ENCODE measurements at regions not wholly inside any gene's neighbourhood (a gene's known extent, or its start where the extent isn't known, plus 50 kb on each side); places are given as distances from the start of the nearest gene placed in this dataset.

GRCh38 chr20:24772667-24773066 lies 176.4 kb upstream of the CST7 start:
- Histone ChIP-seq H3K27ac (no peak overlapping the region), H3K27me3 (peaks cover 5% of the 10 kb centered on the region), H3K4me1 (no peaks in the 10 kb centered on the region), H3K4me3 (no peak overlapping the region), H3K9me3 (peaks cover 0 to 8% (median 0%) of the 10 kb centered on the region in 3 donors), H3K36me3 (no peaks in the 10 kb centered on the region)
- no peak for TF ChIP-seq CTCF (IDR thresholded peaks at IDR 0.05)
- TF ChIP-seq POLR2AphosphoS5 (IDR thresholded peaks at IDR 0.05): no peak
- no peak for TF ChIP-seq EP300 (IDR thresholded peaks at IDR 0.05)
- TF ChIP-seq POLR2A (IDR thresholded peaks at IDR 0.05): no peak
- 70% methylated on average over 9 of the region's 10 CpGs; no CpG with 5 or more reads in 1 of the 2 donors for WGBS, 2 donors (ENCODE audit: low coverage in 1 of 2)
- no peak for ATAC-seq

GRCh38 chr20:24773168-24773567 lies 175.9 kb upstream of the CST7 start:
- no peak for ATAC-seq
- H3K9me3 ChIP-seq: peaks cover 0 to 8% (median 0%) of the 10 kb centered on the region in 3 donors
- H3K4me3 ChIP-seq: no peak overlapping the region
- WGBS, 2 donors (ENCODE audit: low coverage in 1 of 2): 33 to 50% methylated on average over 2 to 3 of the region's 5 CpGs
- H3K27ac ChIP-seq: no peak overlapping the region
- peaks cover 5% of the 10 kb centered on the region for H3K27me3 ChIP-seq
- no peaks in the 10 kb centered on the region for H3K4me1 ChIP-seq
- TF ChIP-seq CTCF (IDR thresholded peaks at IDR 0.05): no peak
- no peak for TF ChIP-seq EP300 (IDR thresholded peaks at IDR 0.05)
- no peak for TF ChIP-seq POLR2AphosphoS5 (IDR thresholded peaks at IDR 0.05)
- no peak for TF ChIP-seq POLR2A (IDR thresholded peaks at IDR 0.05)
- no peaks in the 10 kb centered on the region for H3K36me3 ChIP-seq

GRCh38 chr20:24773751-24774201 lies 175.3 kb upstream of the CST7 start:
- H3K27ac ChIP-seq: no peak overlapping the region
- H3K4me3 ChIP-seq: no peak overlapping the region
- H3K36me3 ChIP-seq: no peaks in the 10 kb centered on the region
- ATAC-seq: no peak
- H3K27me3 ChIP-seq: peaks cover 5% of the 10 kb centered on the region
- WGBS, 2 donors (ENCODE audit: low coverage in 1 of 2): 0% methylated on average over 1 of the region's 3 CpGs; no CpG with 5 or more reads in 1 of the 2 donors
- peaks cover 0 to 5% (median 0%) of the 10 kb centered on the region in 3 donors for H3K4me1 ChIP-seq
- TF ChIP-seq POLR2A (IDR thresholded peaks at IDR 0.05): no peak
- TF ChIP-seq CTCF (IDR thresholded peaks at IDR 0.05): no peak
- TF ChIP-seq EP300 (IDR thresholded peaks at IDR 0.05): no peak
- no peak for TF ChIP-seq POLR2AphosphoS5 (IDR thresholded peaks at IDR 0.05)
- H3K9me3 ChIP-seq: peaks cover 0 to 8% (median 0%) of the 10 kb centered on the region in 3 donors

- no peak overlapping the region for H3K27ac ChIP-seq
- no peaks in the 10 kb centered on the region for H3K36me3 ChIP-seq
- TF ChIP-seq POLR2AphosphoS5 (IDR thresholded peaks at IDR 0.05): no peak
- no peak for TF ChIP-seq CTCF (IDR thresholded peaks at IDR 0.05)
- TF ChIP-seq EP300 (IDR thresholded peaks at IDR 0.05): no peak
- no peak for TF ChIP-seq POLR2A (IDR thresholded peaks at IDR 0.05)
Measured at GRCh38 chr20:24775966-24776365, 173.1 kb upstream of the CST7 start.

GRCh38 chr20:24776755-24777271 lies 172.3 kb upstream of the CST7 start:
- WGBS, 2 donors (ENCODE audit: low coverage in 1 of 2): 82 to 90% methylated on average over 2 to 3 of the region's 6 CpGs
- no peak for ATAC-seq
- TF ChIP-seq CTCF (IDR thresholded peaks at IDR 0.05) (no peak), POLR2A (IDR thresholded peaks at IDR 0.05) (no peak)

More at GRCh38 chr20:24775966-24776365, 173.1 kb upstream of the CST7 start:
- peaks cover 0 to 10% (median 0%) of the 10 kb centered on the region in 3 donors for H3K4me1 ChIP-seq
- no peak overlapping the region for H3K4me3 ChIP-seq
- H3K9me3 ChIP-seq: peaks cover 0 to 8% (median 0%) of the 10 kb centered on the region in 3 donors
- ATAC-seq: no peak
- H3K27me3 ChIP-seq: peaks cover 5% of the 10 kb centered on the region

More at GRCh38 chr20:24776755-24777271, 172.3 kb upstream of the CST7 start:
- Histone ChIP-seq H3K9me3 (peaks cover 0 to 8% (median 0%) of the 10 kb centered on the region in 3 donors), H3K27me3 (peaks cover 5% of the 10 kb centered on the region), H3K27ac (no peak overlapping the region), H3K4me3 (no peak overlapping the region), H3K4me1 (peaks cover 0 to 10% (median 0%) of the 10 kb centered on the region in 3 donors), H3K36me3 (no peaks in the 10 kb centered on the region)

Data from gastroesophageal sphincter (tissue), 4 donors.